ENCODE measurements at regions not wholly inside any gene's neighbourhood (a gene's known extent, or its start where the extent isn't known, plus 50 kb on each side); places are given as distances from the start of the nearest gene placed in this dataset.

GRCh38 chr1:163932901-163933300, 611.1 kb downstream of the NUF2 start:
- H3K4me3 Mint-ChIP-seq (ENCODE audit: unreplicated experiment), result no peak overlapping the region
- H3K9me3 Mint-ChIP-seq (ENCODE audit: unreplicated experiment), result no peaks in the 10 kb centered on the region
- no peak overlapping the region for H3K27ac Mint-ChIP-seq (ENCODE audit: unreplicated experiment)

GRCh38 chr1:163933437-163933836, 611.7 kb downstream of the NUF2 start:
- H3K27me3 Mint-ChIP-seq (ENCODE audit: low read depth, unreplicated experiment), result peaks cover 2% of the 10 kb centered on the region
- no peak overlapping the region for H3K4me2 ChIP-seq (ENCODE audit: low read length)
- H3K27me3 ChIP-seq (ENCODE audit: insufficient read depth, low read length), result no peaks in the 10 kb centered on the region
- no peaks in the 10 kb centered on the region for H3K4me1 ChIP-seq (ENCODE audit: insufficient read depth, low read length)
- H3K9me3 Mint-ChIP-seq (ENCODE audit: unreplicated experiment), result no peaks in the 10 kb centered on the region
- no peak overlapping the region for H3K4me3 ChIP-seq (ENCODE audit: insufficient read depth, low read depth, low read length)
- H3K4me1 Mint-ChIP-seq (ENCODE audit: low read depth, unreplicated experiment), result no peaks in the 10 kb centered on the region
- H3K4me3 Mint-ChIP-seq (ENCODE audit: unreplicated experiment), result no peak overlapping the region
- no peaks in the 10 kb centered on the region for H3K36me3 ChIP-seq (ENCODE audit: insufficient read depth, low read length)
- no peaks in the 10 kb centered on the region for H3K36me3 Mint-ChIP-seq (ENCODE audit: low read depth, unreplicated experiment)
- H2AFZ ChIP-seq (ENCODE audit: low read depth, low read length), result no peak overlapping the region
- TF ChIP-seq EZH2 (IDR thresholded peaks at IDR 0.05; ENCODE audit: insufficient read depth, low read length), result no peak
- TF ChIP-seq CTCF (IDR thresholded peaks at IDR 0.05; ENCODE audit: insufficient read depth, low read depth, low read length), result no peak
- no peak overlapping the region for H3K27ac ChIP-seq (ENCODE audit: low read depth, low read length)
- no peaks in the 10 kb centered on the region for H4K20me1 ChIP-seq (ENCODE audit: insufficient read depth, low read length)
- H3K79me2 ChIP-seq (ENCODE audit: insufficient read depth, low read length), result no peaks in the 10 kb centered on the region
- H3K9ac ChIP-seq (ENCODE audit: low read length), result no peak overlapping the region
- H3K9me3 ChIP-seq (ENCODE audit: insufficient read depth, low read depth, low read length), result no peaks in the 10 kb centered on the region
- DNase-seq (ENCODE audit: low read depth), result no peak
- FAIRE-seq, result no peak
- no peak overlapping the region for H3K27ac Mint-ChIP-seq (ENCODE audit: unreplicated experiment)

More at GRCh38 chr1:163932901-163933300, 611.1 kb downstream of the NUF2 start:
- Histone ChIP-seq H3K4me3 (ENCODE audit: insufficient read depth, low read depth, low read length) (no peak overlapping the region), H3K27ac (ENCODE audit: low read depth, low read length) (no peak overlapping the region), H3K4me1 (ENCODE audit: insufficient read depth, low read length) (no peaks in the 10 kb centered on the region), H3K9ac (ENCODE audit: low read length) (no peak overlapping the region), H2AFZ (ENCODE audit: low read depth, low read length) (no peak overlapping the region), H3K4me2 (ENCODE audit: low read length) (no peak overlapping the region), H4K20me1 (ENCODE audit: insufficient read depth, low read length) (no peaks in the 10 kb centered on the region), H3K79me2 (ENCODE audit: insufficient read depth, low read length) (no peaks in the 10 kb centered on the region), H3K9me3 (ENCODE audit: insufficient read depth, low read depth, low read length) (no peaks in the 10 kb centered on the region), H3K27me3 (ENCODE audit: insufficient read depth, low read length) (no peaks in the 10 kb centered on the region), H3K36me3 (ENCODE audit: insufficient read depth, low read length) (no peaks in the 10 kb centered on the region)
- Mint-ChIP-seq H3K36me3 (ENCODE audit: low read depth, unreplicated experiment) (no peaks in the 10 kb centered on the region), H3K4me1 (ENCODE audit: low read depth, unreplicated experiment) (no peaks in the 10 kb centered on the region), H3K27me3 (ENCODE audit: low read depth, unreplicated experiment) (peaks cover 2% of the 10 kb centered on the region)
- DNase-seq (ENCODE audit: low read depth) (no peak), FAIRE-seq (no peak)
- TF ChIP-seq EZH2 (IDR thresholded peaks at IDR 0.05; ENCODE audit: insufficient read depth, low read length) (no peak), CTCF (IDR thresholded peaks at IDR 0.05; ENCODE audit: insufficient read depth, low read depth, low read length) (no peak)

GRCh38 chr1:163935738-163936374, 614.1 kb downstream of the NUF2 start:
- FAIRE-seq (no peak), DNase-seq (ENCODE audit: low read depth) (no peak)
- no peaks in the 10 kb centered on the region for H3K4me1 ChIP-seq (ENCODE audit: insufficient read depth, low read length)
- no peak overlapping the region for H3K27ac Mint-ChIP-seq (ENCODE audit: unreplicated experiment)
- H3K9me3 Mint-ChIP-seq (ENCODE audit: unreplicated experiment), result no peaks in the 10 kb centered on the region
- no peak overlapping the region for H3K9ac ChIP-seq (ENCODE audit: low read length)
- H3K4me3 ChIP-seq (ENCODE audit: insufficient read depth, low read depth, low read length), result no peak overlapping the region
- H3K4me3 Mint-ChIP-seq (ENCODE audit: unreplicated experiment), result no peak overlapping the region
- H3K27ac ChIP-seq (ENCODE audit: low read depth, low read length), result no peak overlapping the region
- H4K20me1 ChIP-seq (ENCODE audit: insufficient read depth, low read length), result no peaks in the 10 kb centered on the region
- H3K4me2 ChIP-seq (ENCODE audit: low read length), result no peak overlapping the region
- H3K36me3 Mint-ChIP-seq (ENCODE audit: low read depth, unreplicated experiment), result no peaks in the 10 kb centered on the region
- no peaks in the 10 kb centered on the region for H3K4me1 Mint-ChIP-seq (ENCODE audit: low read depth, unreplicated experiment)
- TF ChIP-seq EZH2 (IDR thresholded peaks at IDR 0.05; ENCODE audit: insufficient read depth, low read length), result no peak
- TF ChIP-seq CTCF (IDR thresholded peaks at IDR 0.05; ENCODE audit: insufficient read depth, low read depth, low read length), result no peak
- no peaks in the 10 kb centered on the region for H3K79me2 ChIP-seq (ENCODE audit: insufficient read depth, low read length)
- H3K9me3 ChIP-seq (ENCODE audit: insufficient read depth, low read depth, low read length), result no peaks in the 10 kb centered on the region
- peaks cover 2% of the 10 kb centered on the region for H3K27me3 Mint-ChIP-seq (ENCODE audit: low read depth, unreplicated experiment)
- no peaks in the 10 kb centered on the region for H3K27me3 ChIP-seq (ENCODE audit: insufficient read depth, low read length)
- no peaks in the 10 kb centered on the region for H3K36me3 ChIP-seq (ENCODE audit: insufficient read depth, low read length)
- H2AFZ ChIP-seq (ENCODE audit: low read depth, low read length), result no peak overlapping the region

Data from astrocyte (in vitro differentiated cells and primary cell).